ENCODE measurements at regions not wholly inside any gene's neighbourhood (a gene's known extent, or its start where the extent isn't known, plus 50 kb on each side); places are given as distances from the start of the nearest gene placed in this dataset.

- Histone ChIP-seq H3K9ac (ENCODE audit: low read length) (no peak overlapping the region), H3F3A (ENCODE audit: insufficient read depth, low read length, poor library complexity, severe bottlenecking) (no peaks in the 10 kb centered on the region), H3K9me2 (ENCODE audit: insufficient read depth, low read length) (no peaks in the 10 kb centered on the region), H3K27ac (ENCODE audit: low read length) (no peak overlapping the region), H3K27me3 (ENCODE audit: insufficient read depth, low read depth, low read length) (no peaks in the 10 kb centered on the region), H2AFZ (ENCODE audit: low read depth, low read length) (no peak overlapping the region), H3K4me3 (ENCODE audit: low read length) (no peak overlapping the region), H3K4me2 (ENCODE audit: low read length) (no peak overlapping the region), H3K9me3 (ENCODE audit: low read length) (no peaks in the 10 kb centered on the region), H3K36me3 (ENCODE audit: insufficient read depth, low read length) (no peaks in the 10 kb centered on the region), H3K79me2 (replicated peaks; ENCODE audit: insufficient read depth, low read length) (no peaks in the 10 kb centered on the region), H4K20me1 (ENCODE audit: insufficient read depth) (no peaks in the 10 kb centered on the region)
- TF ChIP-seq EP300 (conservative IDR thresholded peaks at IDR 0.05; ENCODE audit: poor library complexity, severe bottlenecking) (no peak), EZH2 (IDR thresholded peaks at IDR 0.05; ENCODE audit: borderline replicate concordance, insufficient read depth, low read length, poor library complexity, severe bottlenecking) (no peak), SMC3 (conservative IDR thresholded peaks at IDR 0.05; ENCODE audit: poor library complexity) (no peak)
- TF ChIP-seq, protein P1, sequence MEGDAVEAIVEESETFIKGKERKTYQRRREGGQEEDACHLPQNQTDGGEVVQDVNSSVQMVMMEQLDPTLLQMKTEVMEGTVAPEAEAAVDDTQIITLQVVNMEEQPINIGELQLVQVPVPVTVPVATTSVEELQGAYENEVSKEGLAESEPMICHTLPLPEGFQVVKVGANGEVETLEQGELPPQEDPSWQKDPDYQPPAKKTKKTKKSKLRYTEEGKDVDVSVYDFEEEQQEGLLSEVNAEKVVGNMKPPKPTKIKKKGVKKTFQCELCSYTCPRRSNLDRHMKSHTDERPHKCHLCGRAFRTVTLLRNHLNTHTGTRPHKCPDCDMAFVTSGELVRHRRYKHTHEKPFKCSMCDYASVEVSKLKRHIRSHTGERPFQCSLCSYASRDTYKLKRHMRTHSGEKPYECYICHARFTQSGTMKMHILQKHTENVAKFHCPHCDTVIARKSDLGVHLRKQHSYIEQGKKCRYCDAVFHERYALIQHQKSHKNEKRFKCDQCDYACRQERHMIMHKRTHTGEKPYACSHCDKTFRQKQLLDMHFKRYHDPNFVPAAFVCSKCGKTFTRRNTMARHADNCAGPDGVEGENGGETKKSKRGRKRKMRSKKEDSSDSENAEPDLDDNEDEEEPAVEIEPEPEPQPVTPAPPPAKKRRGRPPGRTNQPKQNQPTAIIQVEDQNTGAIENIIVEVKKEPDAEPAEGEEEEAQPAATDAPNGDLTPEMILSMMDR (IDR thresholded peaks at IDR 0.05; ENCODE audit: poor library complexity, severe bottlenecking) = no peak
These were observed 415.5 kb downstream of the MEIS1 start for GRCh38 chr2:66850376-66850775.

- H3K27me3 ChIP-seq (ENCODE audit: insufficient read depth, low read depth, low read length) = no peaks in the 10 kb centered on the region
- H3K4me2 ChIP-seq (ENCODE audit: low read length) = no peak overlapping the region
- TF ChIP-seq, protein P2, sequence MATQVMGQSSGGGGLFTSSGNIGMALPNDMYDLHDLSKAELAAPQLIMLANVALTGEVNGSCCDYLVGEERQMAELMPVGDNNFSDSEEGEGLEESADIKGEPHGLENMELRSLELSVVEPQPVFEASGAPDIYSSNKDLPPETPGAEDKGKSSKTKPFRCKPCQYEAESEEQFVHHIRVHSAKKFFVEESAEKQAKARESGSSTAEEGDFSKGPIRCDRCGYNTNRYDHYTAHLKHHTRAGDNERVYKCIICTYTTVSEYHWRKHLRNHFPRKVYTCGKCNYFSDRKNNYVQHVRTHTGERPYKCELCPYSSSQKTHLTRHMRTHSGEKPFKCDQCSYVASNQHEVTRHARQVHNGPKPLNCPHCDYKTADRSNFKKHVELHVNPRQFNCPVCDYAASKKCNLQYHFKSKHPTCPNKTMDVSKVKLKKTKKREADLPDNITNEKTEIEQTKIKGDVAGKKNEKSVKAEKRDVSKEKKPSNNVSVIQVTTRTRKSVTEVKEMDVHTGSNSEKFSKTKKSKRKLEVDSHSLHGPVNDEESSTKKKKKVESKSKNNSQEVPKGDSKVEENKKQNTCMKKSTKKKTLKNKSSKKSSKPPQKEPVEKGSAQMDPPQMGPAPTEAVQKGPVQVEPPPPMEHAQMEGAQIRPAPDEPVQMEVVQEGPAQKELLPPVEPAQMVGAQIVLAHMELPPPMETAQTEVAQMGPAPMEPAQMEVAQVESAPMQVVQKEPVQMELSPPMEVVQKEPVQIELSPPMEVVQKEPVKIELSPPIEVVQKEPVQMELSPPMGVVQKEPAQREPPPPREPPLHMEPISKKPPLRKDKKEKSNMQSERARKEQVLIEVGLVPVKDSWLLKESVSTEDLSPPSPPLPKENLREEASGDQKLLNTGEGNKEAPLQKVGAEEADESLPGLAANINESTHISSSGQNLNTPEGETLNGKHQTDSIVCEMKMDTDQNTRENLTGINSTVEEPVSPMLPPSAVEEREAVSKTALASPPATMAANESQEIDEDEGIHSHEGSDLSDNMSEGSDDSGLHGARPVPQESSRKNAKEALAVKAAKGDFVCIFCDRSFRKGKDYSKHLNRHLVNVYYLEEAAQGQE (IDR thresholded peaks at IDR 0.05; ENCODE audit: borderline replicate concordance) = no peak
- TF ChIP-seq TAF1 (IDR thresholded peaks at IDR 0.05; ENCODE audit: low read depth) (no peak), MXI1 (conservative IDR thresholded peaks at IDR 0.05; ENCODE audit: poor library complexity, severe bottlenecking) (no peak), EP300 (conservative IDR thresholded peaks at IDR 0.05; ENCODE audit: poor library complexity, severe bottlenecking) (no peak), POLR2AphosphoS5 (IDR thresholded peaks at IDR 0.05) (no peak), SMC3 (conservative IDR thresholded peaks at IDR 0.05; ENCODE audit: poor library complexity) (no peak), EZH2 (IDR thresholded peaks at IDR 0.05; ENCODE audit: borderline replicate concordance, insufficient read depth, low read length, poor library complexity, severe bottlenecking) (no peak), RAD21 (conservative IDR thresholded peaks at IDR 0.05) (no peak)
- TF ChIP-seq, protein P1 (IDR thresholded peaks at IDR 0.05; ENCODE audit: poor library complexity, severe bottlenecking) = no peak
These were observed 416.5 kb downstream of the MEIS1 start for GRCh38 chr2:66851449-66851872.

More at GRCh38 chr2:66851449-66851872, 416.5 kb downstream of the MEIS1 start:
- no peak overlapping the region for H3K27ac ChIP-seq (ENCODE audit: low read length)
- no peaks in the 10 kb centered on the region for H3K79me2 ChIP-seq (replicated peaks; ENCODE audit: insufficient read depth, low read length)
- no peaks in the 10 kb centered on the region for H3K9me3 ChIP-seq (ENCODE audit: low read length)
- no peaks in the 10 kb centered on the region for H4K20me1 ChIP-seq (ENCODE audit: insufficient read depth)
- H3K4me3 ChIP-seq (ENCODE audit: low read length) = no peak overlapping the region
- no peak overlapping the region for H2AFZ ChIP-seq (ENCODE audit: low read depth, low read length)
- no peaks in the 10 kb centered on the region for H3K36me3 ChIP-seq (ENCODE audit: insufficient read depth, low read length)
- no peaks in the 10 kb centered on the region for H3K9me2 ChIP-seq (ENCODE audit: insufficient read depth, low read length)
- H3F3A ChIP-seq (ENCODE audit: insufficient read depth, low read length, poor library complexity, severe bottlenecking) = no peaks in the 10 kb centered on the region
- H3K9ac ChIP-seq (ENCODE audit: low read length) = no peak overlapping the region
